GF-D8 (cell line): ENCODE measurements at regions not wholly inside any gene's neighbourhood (a gene's known extent, or its start where the extent isn't known, plus 50 kb on each side); places are given as distances from the start of the nearest gene placed in this dataset.
"Not testable (repeated sequence)": the region's sequence is repeated elsewhere in the genome, so short reads cannot be mapped to it uniquely, and the experiment has no call there.

ENCODE experiments used
- DNase-seq: peaks from one replicate; lab custom pipeline; 2025; lab: John Stamatoyannopoulos, UW

DNA sequence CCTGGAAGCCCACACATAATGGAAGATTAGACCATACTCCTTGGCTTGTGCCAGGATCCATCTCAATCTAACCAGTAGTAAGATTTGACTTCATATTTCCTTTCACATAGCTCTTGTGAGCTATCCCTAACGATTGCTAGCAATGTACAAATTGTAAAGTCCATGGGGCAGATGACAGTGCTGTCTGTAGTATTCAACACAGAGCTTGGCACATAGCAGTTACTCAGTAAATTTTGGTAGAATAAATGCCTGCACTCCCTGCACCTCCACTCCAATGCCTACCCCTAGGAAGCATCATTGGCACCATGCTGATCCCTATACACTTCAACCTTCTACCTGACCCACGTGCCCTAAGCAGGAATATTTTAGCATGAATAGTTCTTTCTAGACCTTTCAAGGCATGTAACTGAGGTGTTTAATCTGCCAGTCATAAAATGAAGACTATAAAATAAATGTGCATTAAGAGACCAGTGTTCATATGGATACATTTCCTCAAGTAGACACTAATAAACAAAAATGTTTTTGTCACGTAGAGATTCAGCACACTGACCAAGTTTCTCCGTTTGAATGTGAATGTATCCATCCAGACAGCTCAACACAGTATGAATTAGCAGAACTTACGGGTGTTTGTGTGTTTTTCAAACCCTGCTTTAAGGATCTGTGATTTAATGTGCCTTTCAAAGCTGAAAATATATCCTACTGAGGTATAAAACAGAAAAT, 98.8 kb downstream of the BMP4 start:
- no peak for DNase-seq

- DNase-seq: no peak
Observed at GRCh38 chr14:53855574-53855973, 101.1 kb downstream of the BMP4 start.

GRCh38 chr14:53855127-53855526, 101.5 kb downstream of the BMP4 start:
- DNase-seq: no peak

GRCh38 chr14:53851394-53852090, 105.1 kb downstream of the BMP4 start:
- no peak for DNase-seq

GRCh38 chr14:53850714-53851296, 105.8 kb downstream of the BMP4 start:
- no peak for DNase-seq

- DNase-seq: no peak
Observed at GRCh38 chr14:53849549-53849948, 107.1 kb downstream of the BMP4 start.

DNA sequence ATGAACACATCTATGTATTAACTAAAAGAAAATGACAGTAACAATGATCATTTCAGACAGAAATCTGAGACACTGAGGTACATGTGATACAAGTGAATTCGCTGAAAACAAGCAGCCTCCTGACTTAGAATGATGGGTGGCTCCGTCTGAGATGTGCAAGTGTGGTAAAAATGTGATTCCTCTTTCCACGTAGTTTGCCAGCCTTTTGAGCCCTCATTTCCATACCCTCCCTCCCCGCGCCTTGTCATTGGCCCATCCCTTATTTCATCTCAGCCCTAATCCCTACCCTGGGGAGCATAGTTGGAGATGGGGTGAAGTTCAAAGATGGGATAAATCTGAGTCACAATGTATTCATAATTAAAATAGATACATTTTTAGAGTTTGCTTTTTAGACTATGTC, 107.8 kb downstream of the BMP4 start:
- no peak for DNase-seq

GRCh38 chr14:53847881-53848280, 108.7 kb downstream of the BMP4 start:
- DNase-seq: no peak

DNA sequence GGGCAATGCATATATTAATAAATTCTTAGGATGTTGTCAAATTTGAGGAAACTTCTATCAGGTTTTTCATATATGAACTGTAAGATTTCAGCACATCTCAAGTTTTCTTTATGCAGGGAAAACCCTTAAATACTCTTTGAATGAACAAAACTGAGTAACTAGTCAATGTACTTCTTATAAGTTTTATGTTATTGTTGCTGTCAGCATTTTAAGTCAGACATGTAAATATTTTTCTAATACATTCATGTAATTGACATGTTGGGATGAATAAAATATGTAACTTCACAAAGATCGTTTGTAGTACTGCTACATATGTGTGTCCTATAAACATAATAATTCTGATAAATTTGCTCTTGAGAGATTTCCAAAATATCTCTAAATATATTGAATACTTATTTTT, 109.6 kb downstream of the BMP4 start:
- DNase-seq: no peak

DNA sequence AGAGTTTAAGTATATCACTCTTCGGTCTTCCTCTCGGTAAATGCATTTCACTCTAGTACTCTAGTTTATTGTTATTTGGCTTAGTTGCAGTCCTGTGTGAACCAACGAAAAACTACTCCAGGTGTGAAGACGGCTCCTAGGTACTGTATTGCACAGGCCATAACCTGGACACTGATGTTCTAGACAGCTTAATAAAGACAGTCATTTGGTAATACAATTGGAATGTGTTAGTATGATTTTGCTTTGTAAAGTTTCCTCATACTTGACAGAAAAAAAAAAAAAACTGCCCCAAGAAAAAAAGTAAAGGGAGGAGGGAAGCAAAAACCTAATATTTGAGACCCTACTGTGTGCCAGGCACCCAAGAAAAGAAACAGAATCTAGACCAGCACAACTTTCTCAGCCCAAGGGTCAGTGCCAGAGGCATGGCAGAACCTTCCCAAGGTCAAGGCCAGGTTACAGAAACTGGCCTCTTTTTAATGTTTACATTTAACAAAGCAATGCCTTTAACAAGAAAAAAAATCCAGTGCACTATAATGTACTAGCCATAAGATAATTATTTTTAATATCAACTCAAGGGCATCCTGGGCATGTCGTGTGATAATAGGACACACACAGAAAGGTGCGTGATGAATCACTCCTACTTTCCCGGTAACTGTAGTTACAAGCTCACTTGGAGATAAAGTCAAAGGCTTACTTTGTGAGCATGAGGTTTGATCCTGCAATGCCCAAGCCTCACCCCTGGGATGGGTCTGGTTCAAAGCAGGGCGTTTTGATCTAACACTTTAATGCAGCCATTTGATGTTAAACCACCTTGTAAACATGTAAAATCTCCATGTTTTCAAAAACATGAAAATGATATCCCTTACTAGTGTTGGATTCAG, 110.6 kb downstream of the BMP4 start:
- DNase-seq: no peak

DNA sequence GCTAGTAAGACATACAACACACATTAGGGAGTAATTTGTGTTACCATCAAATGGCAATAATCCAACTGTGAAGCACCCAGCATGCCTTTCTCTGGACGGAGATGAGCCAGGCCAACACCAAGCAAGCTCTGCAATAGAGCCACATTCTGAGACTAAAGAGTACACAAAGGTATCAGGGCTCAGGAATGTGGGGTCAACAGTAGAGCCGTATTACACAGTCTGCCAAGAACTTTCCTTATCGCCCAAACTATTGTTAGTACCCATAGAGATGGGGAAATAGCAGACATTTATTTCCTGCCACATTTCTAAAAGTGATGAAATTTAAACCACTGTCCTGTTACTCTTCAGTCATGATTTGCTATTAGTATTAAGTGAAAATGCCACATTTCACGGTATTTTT, 113.7 kb downstream of the BMP4 start:
- no peak for DNase-seq

- no peak for DNase-seq
Observed at GRCh38 chr14:53841109-53842099, 115.2 kb downstream of the BMP4 start.

GRCh38 chr14:53840444-53840843, 116.2 kb downstream of the BMP4 start:
- DNase-seq: no peak

GRCh38 chr14:53838374-53838773, 118.3 kb downstream of the BMP4 start:
- no peak for DNase-seq

DNA sequence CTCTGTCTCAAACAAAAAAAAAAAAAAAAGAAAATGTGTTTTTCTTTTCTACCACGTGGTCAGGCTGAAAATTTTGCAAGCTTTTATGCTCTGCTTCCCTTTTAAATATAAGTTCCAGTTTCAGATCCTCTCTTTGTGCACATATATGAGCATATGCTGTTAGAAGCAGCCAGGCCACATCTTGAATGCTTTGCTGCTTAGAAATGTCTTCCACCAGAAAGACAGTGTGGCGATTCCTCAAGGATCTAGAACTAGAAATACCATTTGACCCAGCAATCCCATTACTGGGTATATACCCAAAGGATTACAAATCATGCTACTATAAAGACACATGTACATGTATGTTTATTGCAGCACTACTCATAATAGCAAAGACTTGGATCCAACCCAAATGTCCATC, 119.0 kb downstream of the BMP4 start:
- not testable (repeated sequence) for DNase-seq

- DNase-seq: no peak
Observed at GRCh38 chr14:53836551-53836950, 120.1 kb downstream of the BMP4 start.

DNA sequence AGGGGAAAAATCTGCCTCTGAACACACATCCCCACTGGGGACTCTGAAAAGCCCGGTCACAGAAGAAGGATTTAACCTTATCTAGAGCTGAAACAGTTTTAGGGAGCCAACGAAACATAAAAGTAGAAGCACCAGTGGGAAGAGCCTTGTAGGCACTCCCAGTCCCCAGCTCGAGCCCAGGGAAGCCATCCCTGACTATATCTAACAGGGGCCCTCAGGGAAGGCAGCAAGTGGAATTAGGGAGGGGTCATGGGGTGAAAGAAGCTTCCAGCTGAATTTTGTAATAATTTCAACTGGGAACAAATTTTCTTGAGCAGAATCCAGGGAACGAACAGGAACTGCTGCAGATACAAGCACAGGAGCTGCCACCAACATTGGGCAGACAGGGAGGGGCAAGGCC, 127.8 kb downstream of the BMP4 start:
- no peak for DNase-seq

- DNase-seq: no peak
Observed at GRCh38 chr14:53824061-53824460, 132.6 kb downstream of the BMP4 start.

- no peak for DNase-seq
Observed at GRCh38 chr14:53814392-53814791, 142.2 kb downstream of the BMP4 start.

DNA sequence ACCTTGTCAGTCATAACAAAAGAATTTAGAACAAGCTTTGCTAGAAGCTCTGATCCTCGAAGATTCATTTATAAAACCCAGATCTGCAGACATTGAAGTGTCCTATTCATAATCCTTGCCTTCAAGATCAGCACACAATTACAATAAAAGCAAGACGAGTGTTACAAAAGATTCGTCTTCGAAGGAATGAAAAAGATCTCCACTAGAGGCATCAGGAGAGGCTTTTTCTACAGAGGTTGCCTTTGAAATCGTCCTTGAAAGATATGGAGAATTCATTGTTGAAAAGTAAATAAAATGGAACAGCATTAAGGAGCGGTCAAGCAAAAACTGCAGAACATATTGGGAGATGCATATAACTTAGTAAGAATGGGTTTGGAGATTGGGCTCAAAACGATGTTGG, 146.4 kb downstream of the BMP4 start:
- no peak for DNase-seq

- no peak for DNase-seq
Observed at GRCh38 chr14:53808042-53808441, 148.6 kb downstream of the BMP4 start.
